Sigmoid colon (tissue), 6 donors: ENCODE measurements at regions not wholly inside any gene's neighbourhood (a gene's known extent, or its start where the extent isn't known, plus 50 kb on each side); places are given as distances from the start of the nearest gene placed in this dataset.

Experiments used
- DNase-seq: peaks from one replicate; pipeline ENCODE4 v3.0.0-alpha.2; 2019
- H3K27ac ChIP-seq, 4 donors: fragments of 200-600 bp; sonication (generic); one replicate each; pipeline ENCODE4 v1.5.1; 2016 to 2019; ENCODE audit warnings: mild to moderate bottlenecking in 1 of 4
- H3K27me3 ChIP-seq, 3 donors: fragments of 200-600 bp; sonication (generic); one replicate each; pipeline ENCODE4 v1.5.1; 2019; ENCODE audit warnings: mild to moderate bottlenecking in 1 of 3
- H3K36me3 ChIP-seq, 4 donors: fragments of 200-600 bp; sonication (generic); one replicate each; pipeline ENCODE4 v1.5.1; 2016 to 2019
- H3K4me1 ChIP-seq, 4 donors: fragments of 200-600 bp; sonication (generic); one replicate each; pipeline ENCODE4 v1.5.1; 2017 to 2019
- H3K4me3 ChIP-seq, 4 donors: fragments of 200-600 bp; sonication (generic); one replicate each; pipeline ENCODE4 v1.5.1; 2017 to 2019; ENCODE audit warnings: mild to moderate bottlenecking in 2 of 4, moderate library complexity in 1 of 4
- H3K9me3 ChIP-seq, 4 donors: fragments of 200-600 bp in 3 of 4; sonication (generic) in 3 of 4; one replicate each; pipeline versions ENCODE4 v1.5.1 to v1.6.1; 2013 to 2019
- CTCF ChIP-seq, 4 experiments: fragments of 450-650 bp in 3 of 4; fragments of 200-600 bp in 1 of 4; IDR thresholded peaks; one replicate each; pipeline ENCODE4 v1.5.1; 2016 to 2019; ENCODE audit warnings: antibody characterized with exemption in 4 of 4, mild to moderate bottlenecking in 3 of 4, moderate library complexity in 2 of 4
- EP300 ChIP-seq, 4 donors: sonication (generic); formaldehyde crosslinking; IDR thresholded peaks; one replicate each; pipeline ENCODE4 v1.6.1; 2017; ENCODE audit warnings: antibody characterized with exemption in 4 of 4
- POLR2A ChIP-seq, 2 donors: fragments of 450-650 bp; IDR thresholded peaks; one replicate each; pipeline ENCODE4 v1.6.1; 2016; ENCODE audit warnings: antibody characterized with exemption in 2 of 2, mild to moderate bottlenecking in 2 of 2, moderate library complexity in 2 of 2
- POLR2AphosphoS5 ChIP-seq, 4 donors: sonication (generic); formaldehyde crosslinking; IDR thresholded peaks; one replicate each; pipeline ENCODE4 v1.6.1; 2017; ENCODE audit warnings: antibody characterized with exemption in 4 of 4
- WGBS, 2 donors: extraction: QIAGEN DNeasy Blood & Tissue Kit; methylation state at CpG; one replicate each; pipeline ENCODE4 v1.1.7; 2013; 5-methylcytosine and 5-hydroxymethylcytosine counted together
- intact Hi-C: fragments of 100-400 bp; cut with DNase I; formaldehyde crosslinking; loops from one replicate; pipeline ENCODE4 v1.15.1; 2023
- donor health status: healthy with polysubstance abuse.
- donor health status: healthy.

GRCh38 chrX:77060572-77060971 is 386.6 kb upstream of the FGF16 start:
- Histone ChIP-seq H3K27me3 (no peaks in the 10 kb centered on the region), H3K4me1 (no peaks in the 10 kb centered on the region), H3K36me3 (no peaks in the 10 kb centered on the region), H3K27ac (no peak overlapping the region), H3K9me3 (no peaks in the 10 kb centered on the region), H3K4me3 (no peak overlapping the region)
- TF ChIP-seq POLR2A (IDR thresholded peaks at IDR 0.05), result no peak
- TF ChIP-seq CTCF (IDR thresholded peaks at IDR 0.05), result no peak
- no peak for TF ChIP-seq EP300 (IDR thresholded peaks at IDR 0.05)
- TF ChIP-seq POLR2AphosphoS5 (IDR thresholded peaks at IDR 0.05), result no peak
- no peak for DNase-seq
- intact Hi-C loops, result no loop called here
- WGBS, 2 donors, result 67 to 88% methylated on average over 2 of the region's 2 CpGs

- H3K36me3 ChIP-seq, result no peaks in the 10 kb centered on the region
- no peak for DNase-seq
- no peaks in the 10 kb centered on the region for H3K9me3 ChIP-seq
- TF ChIP-seq EP300 (IDR thresholded peaks at IDR 0.05), result no peak
- no peak for TF ChIP-seq POLR2AphosphoS5 (IDR thresholded peaks at IDR 0.05)
- no peak for TF ChIP-seq POLR2A (IDR thresholded peaks at IDR 0.05)
- no peak for TF ChIP-seq CTCF (IDR thresholded peaks at IDR 0.05)
- H3K27ac ChIP-seq, result no peak overlapping the region
- no peaks in the 10 kb centered on the region for H3K4me1 ChIP-seq
- H3K4me3 ChIP-seq, result no peak overlapping the region
- no peaks in the 10 kb centered on the region for H3K27me3 ChIP-seq
- intact Hi-C loops, result no loop called here
Measured at GRCh38 chrX:77061022-77061421, 386.2 kb upstream of the FGF16 start.

- H3K36me3 ChIP-seq, result no peaks in the 10 kb centered on the region
- H3K27ac ChIP-seq, result no peak overlapping the region
- H3K4me3 ChIP-seq, result no peak overlapping the region
- intact Hi-C loops, result no loop called here
- H3K27me3 ChIP-seq, result no peaks in the 10 kb centered on the region
- TF ChIP-seq POLR2AphosphoS5 (IDR thresholded peaks at IDR 0.05) (no peak), POLR2A (IDR thresholded peaks at IDR 0.05) (no peak), CTCF (IDR thresholded peaks at IDR 0.05) (no peak), EP300 (IDR thresholded peaks at IDR 0.05) (no peak)
- H3K9me3 ChIP-seq, result no peaks in the 10 kb centered on the region
- no peak for DNase-seq
- WGBS, 2 donors, result 71 to 85% methylated on average over 3 of the region's 3 CpGs
- no peaks in the 10 kb centered on the region for H3K4me1 ChIP-seq
Measured at GRCh38 chrX:77061545-77061944, 385.6 kb upstream of the FGF16 start.

GRCh38 chrX:77065896-77066295 is 381.3 kb upstream of the FGF16 start:
- DNase-seq, result no peak
- no peaks in the 10 kb centered on the region for H3K27me3 ChIP-seq
- H3K4me3 ChIP-seq, result no peak overlapping the region
- no peaks in the 10 kb centered on the region for H3K9me3 ChIP-seq
- no peaks in the 10 kb centered on the region for H3K4me1 ChIP-seq
- H3K27ac ChIP-seq, result no peak overlapping the region
- intact Hi-C loops, result no loop called here
- no peak for TF ChIP-seq EP300 (IDR thresholded peaks at IDR 0.05)
- TF ChIP-seq POLR2A (IDR thresholded peaks at IDR 0.05), result no peak
- TF ChIP-seq POLR2AphosphoS5 (IDR thresholded peaks at IDR 0.05), result no peak
- no peak for TF ChIP-seq CTCF (IDR thresholded peaks at IDR 0.05)
- no peaks in the 10 kb centered on the region for H3K36me3 ChIP-seq
- WGBS, 2 donors, result 82 to 84% methylated on average over 11 of the region's 11 CpGs

- no peak for DNase-seq
- intact Hi-C loops, result no loop called here
- H3K36me3 ChIP-seq, result no peaks in the 10 kb centered on the region
- TF ChIP-seq EP300 (IDR thresholded peaks at IDR 0.05), result no peak
- no peak overlapping the region for H3K4me3 ChIP-seq
- no peaks in the 10 kb centered on the region for H3K4me1 ChIP-seq
- H3K27me3 ChIP-seq, result no peaks in the 10 kb centered on the region
- no peak overlapping the region for H3K27ac ChIP-seq
- WGBS, 2 donors, result 26 to 27% methylated on average over 3 of the region's 3 CpGs
- H3K9me3 ChIP-seq, result no peaks in the 10 kb centered on the region
Measured at GRCh38 chrX:77070202-77070918, 376.8 kb upstream of the FGF16 start.
